NCI-H1694 treated with DMSO at 0.1 percent for 48 hours (cell line): ENCODE measurements at regions not wholly inside any gene's neighbourhood (a gene's known extent, or its start where the extent isn't known, plus 50 kb on each side); places are given as distances from the start of the nearest gene placed in this dataset.
A peak's percentile ranks its signal among the peaks of the same experiment; 100 is the strongest.
"Not testable (repeated sequence)": the region's sequence is repeated elsewhere in the genome, so short reads cannot be mapped to it uniquely, and the experiment has no call there.

ENCODE experiments used
- DNase-seq: peaks from one replicate; lab custom pipeline; 2025; lab: John Stamatoyannopoulos, UW

GRCh38 chr14:103232031-103232808 is 101.8 kb upstream of the EIF5 start:
- peak; percentile 70 for DNase-seq

GRCh38 chr14:103232831-103233319 is 101.2 kb upstream of the EIF5 start:
- peak; percentile 49 for DNase-seq

GRCh38 chr14:103233328-103233727 is 100.7 kb upstream of the EIF5 start:
- DNase-seq: no peak

GRCh38 chr14:103234826-103235225 is 99.2 kb upstream of the EIF5 start:
- not testable (repeated sequence) for DNase-seq

- DNase-seq: not testable (repeated sequence)
These were observed 98.5 kb upstream of the EIF5 start for GRCh38 chr14:103235506-103235905.

GRCh38 chr14:103239751-103240150 is 94.3 kb upstream of the EIF5 start:
- DNase-seq: no peak

- no peak for DNase-seq
These were observed 92.5 kb upstream of the EIF5 start for GRCh38 chr14:103241531-103241930.

- DNase-seq: peak; percentile 38
These were observed 90.0 kb upstream of the EIF5 start for GRCh38 chr14:103243764-103244737.

GRCh38 chr14:103245624-103246031 is 88.4 kb upstream of the EIF5 start:
- not testable (repeated sequence) for DNase-seq

GRCh38 chr14:103246070-103246469 is 88.0 kb upstream of the EIF5 start:
- DNase-seq: no peak

GRCh38 chr14:103247169-103247606 is 86.8 kb upstream of the EIF5 start:
- DNase-seq: no peak

GRCh38 chr14:103250181-103250580 is 83.9 kb upstream of the EIF5 start:
- DNase-seq: no peak

- no peak for DNase-seq
These were observed 83.2 kb upstream of the EIF5 start for GRCh38 chr14:103250874-103251273.

- no peak for DNase-seq
These were observed 78.5 kb upstream of the EIF5 start for GRCh38 chr14:103255555-103255954.

- no peak for DNase-seq
These were observed 77.6 kb upstream of the EIF5 start for GRCh38 chr14:103256406-103256805.

- peak; percentile 37 for DNase-seq
These were observed 76.7 kb upstream of the EIF5 start for GRCh38 chr14:103257211-103257962.

- no peak for DNase-seq
These were observed 75.8 kb upstream of the EIF5 start for GRCh38 chr14:103258211-103258610.

- no peak for DNase-seq
These were observed 74.9 kb upstream of the EIF5 start for GRCh38 chr14:103259184-103259583.

- DNase-seq: no peak
These were observed 74.0 kb upstream of the EIF5 start for GRCh38 chr14:103259801-103260628.

GRCh38 chr14:103260629-103261124 is 73.4 kb upstream of the EIF5 start:
- no peak for DNase-seq
